ENCODE measurements at regions not wholly inside any gene's neighbourhood (a gene's known extent, or its start where the extent isn't known, plus 50 kb on each side); places are given as distances from the start of the nearest gene placed in this dataset.

DNA sequence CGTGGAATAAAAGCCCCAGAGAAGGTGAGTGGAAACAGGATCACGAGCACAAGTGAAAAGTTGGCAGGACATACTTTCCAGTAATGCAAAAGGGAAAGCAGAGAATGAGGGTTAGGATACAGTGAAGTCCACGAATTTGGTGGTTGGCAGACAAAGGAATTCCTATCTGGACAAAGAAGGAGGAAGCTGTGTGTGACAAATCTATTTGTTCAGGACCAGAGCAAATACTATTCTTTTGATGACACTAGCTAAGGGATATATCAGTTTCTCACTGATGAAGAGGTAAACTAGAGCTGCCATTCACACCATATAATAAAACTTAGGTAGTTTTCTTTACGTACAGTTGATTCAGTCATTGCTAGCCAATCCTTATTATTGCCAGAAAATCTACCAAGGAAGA is 156.8 kb upstream of the GRIK2 start:
- Histone ChIP-seq H3K4me1 (no peaks in the 10 kb centered on the region), H3K27me3 (no peaks in the 10 kb centered on the region), H3K27ac (no peak overlapping the region), H3K36me3 (no peaks in the 10 kb centered on the region), H3K9me3 (no peaks in the 10 kb centered on the region), H3K4me3 (no peak overlapping the region)
- TF ChIP-seq, protein P1, sequence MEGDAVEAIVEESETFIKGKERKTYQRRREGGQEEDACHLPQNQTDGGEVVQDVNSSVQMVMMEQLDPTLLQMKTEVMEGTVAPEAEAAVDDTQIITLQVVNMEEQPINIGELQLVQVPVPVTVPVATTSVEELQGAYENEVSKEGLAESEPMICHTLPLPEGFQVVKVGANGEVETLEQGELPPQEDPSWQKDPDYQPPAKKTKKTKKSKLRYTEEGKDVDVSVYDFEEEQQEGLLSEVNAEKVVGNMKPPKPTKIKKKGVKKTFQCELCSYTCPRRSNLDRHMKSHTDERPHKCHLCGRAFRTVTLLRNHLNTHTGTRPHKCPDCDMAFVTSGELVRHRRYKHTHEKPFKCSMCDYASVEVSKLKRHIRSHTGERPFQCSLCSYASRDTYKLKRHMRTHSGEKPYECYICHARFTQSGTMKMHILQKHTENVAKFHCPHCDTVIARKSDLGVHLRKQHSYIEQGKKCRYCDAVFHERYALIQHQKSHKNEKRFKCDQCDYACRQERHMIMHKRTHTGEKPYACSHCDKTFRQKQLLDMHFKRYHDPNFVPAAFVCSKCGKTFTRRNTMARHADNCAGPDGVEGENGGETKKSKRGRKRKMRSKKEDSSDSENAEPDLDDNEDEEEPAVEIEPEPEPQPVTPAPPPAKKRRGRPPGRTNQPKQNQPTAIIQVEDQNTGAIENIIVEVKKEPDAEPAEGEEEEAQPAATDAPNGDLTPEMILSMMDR (IDR thresholded peaks at IDR 0.05), result no peak
- no peak for TF ChIP-seq POLR2A (IDR thresholded peaks at IDR 0.05)
- WGBS, 4 donors, result 66 to 69% (median 67%) methylated on average over 4 of the region's 4 CpGs
- ATAC-seq (no peak), DNase-seq (no peak)
- intact Hi-C loops (cut with DNase I), result no loop called here

DNA sequence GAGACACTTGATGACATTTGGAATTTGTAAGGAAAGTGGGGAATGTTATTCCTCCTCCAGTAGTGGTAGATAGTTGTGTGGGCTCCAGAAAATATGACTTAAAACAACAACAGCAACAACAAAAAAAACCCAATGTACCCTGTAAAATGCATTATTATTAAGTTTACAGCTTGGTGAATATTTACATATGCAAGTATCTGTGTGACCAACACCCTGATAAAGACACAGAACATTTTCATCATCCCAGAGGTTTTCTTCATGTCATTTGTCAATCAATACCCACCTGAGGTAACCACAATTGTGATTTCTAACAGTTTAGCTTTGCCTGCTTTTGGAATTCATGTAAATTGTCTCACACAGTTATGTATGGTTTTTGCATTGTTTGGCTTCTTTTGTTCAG is 152.1 kb upstream of the GRIK2 start:
- Histone ChIP-seq H3K4me3 (no peak overlapping the region), H3K4me1 (no peaks in the 10 kb centered on the region), H3K27me3 (no peaks in the 10 kb centered on the region), H3K9me3 (peaks cover 0 to 5% (median 0%) of the 10 kb centered on the region in 12 donors), H3K36me3 (no peaks in the 10 kb centered on the region), H3K27ac (no peak overlapping the region)
- ATAC-seq (no peak), DNase-seq (no peak)
- TF ChIP-seq, protein P1 (IDR thresholded peaks at IDR 0.05), result no peak
- intact Hi-C loops (cut with DNase I), result no loop called here

DNA sequence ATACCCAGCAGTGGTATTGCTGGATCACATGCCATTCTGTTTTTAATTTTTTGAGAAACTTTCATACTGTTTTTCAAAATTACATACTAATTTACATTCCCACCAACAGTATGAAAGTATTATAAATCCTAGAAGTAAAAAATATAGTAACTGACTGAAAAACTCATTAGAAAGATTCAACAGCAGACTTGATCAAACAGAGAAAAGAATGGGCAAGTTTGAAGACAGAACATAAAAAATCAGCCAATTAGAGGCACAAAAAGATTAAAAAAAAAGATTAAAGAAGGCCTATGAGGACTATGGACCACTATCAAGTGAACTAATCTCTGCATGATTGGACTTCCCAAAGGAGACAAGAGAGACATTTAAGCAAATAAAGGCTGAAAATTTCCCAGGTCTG is 144.0 kb upstream of the GRIK2 start:
- H3K4me3 ChIP-seq, result no peak overlapping the region
- no peaks in the 10 kb centered on the region for H3K36me3 ChIP-seq
- intact Hi-C loops (cut with DNase I), result no loop called here
- no peak overlapping the region for H3K27ac ChIP-seq
- H3K27me3 ChIP-seq, result no peaks in the 10 kb centered on the region
- no peaks in the 10 kb centered on the region for H3K4me1 ChIP-seq
- no peak for TF ChIP-seq POLR2A (IDR thresholded peaks at IDR 0.05)
- TF ChIP-seq, protein P1 (IDR thresholded peaks at IDR 0.05), result no peak
- H3K9me3 ChIP-seq, result peaks cover 0 to 41% (median 17%) of the 10 kb centered on the region in 12 donors
- ATAC-seq, result no peak
- no peak for DNase-seq

DNA sequence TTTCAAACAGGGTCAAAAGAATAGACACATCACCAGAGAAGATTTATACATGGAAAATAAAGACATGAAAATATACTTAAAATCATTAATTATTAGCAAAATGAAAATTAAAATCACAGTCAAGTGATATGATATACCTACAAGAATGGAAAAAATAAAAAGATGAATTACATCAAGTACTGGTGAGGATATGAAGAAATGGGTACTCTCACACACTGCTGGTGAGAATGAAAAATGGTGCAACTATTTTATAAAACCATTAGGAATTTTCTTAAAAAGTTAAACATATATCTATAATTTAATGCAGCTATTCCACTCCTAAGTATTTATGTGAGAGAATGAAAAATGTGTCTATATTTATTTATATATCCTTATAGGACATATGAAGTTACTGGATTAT is 136.3 kb upstream of the GRIK2 start:
- Histone ChIP-seq H3K27me3 (no peaks in the 10 kb centered on the region), H3K27ac (no peak overlapping the region), H3K36me3 (no peaks in the 10 kb centered on the region), H3K9me3 (peaks cover 0 to 27% (median 11%) of the 10 kb centered on the region in 12 donors), H3K4me3 (no peak overlapping the region), H3K4me1 (no peaks in the 10 kb centered on the region)
- intact Hi-C loops (cut with DNase I), result no loop called here
- no peak for ATAC-seq
- no peak for DNase-seq
- TF ChIP-seq POLR2A (IDR thresholded peaks at IDR 0.05), result no peak
- TF ChIP-seq, protein P1 (IDR thresholded peaks at IDR 0.05), result no peak

Data from heart left ventricle (tissue), 16 donors.